Esophagus squamous epithelium (tissue), 4 donors: ENCODE measurements at regions not wholly inside any gene's neighbourhood (a gene's known extent, or its start where the extent isn't known, plus 50 kb on each side); places are given as distances from the start of the nearest gene placed in this dataset.

Experiments used
- POLR2A ChIP-seq, 4 donors: fragments of 450-650 bp; IDR thresholded peaks; one replicate each; pipeline ENCODE4 v1.6.1; 2017; ENCODE audit warnings: antibody characterized with exemption in 4 of 4, mild to moderate bottlenecking in 4 of 4, moderate library complexity in 3 of 4
- TF ChIP-seq, protein P1 (sequence below), 6 experiments: fragments of 450-650 bp in 4 of 6; fragments of 200-600 bp in 2 of 6; sonication (generic) in 2 of 6; IDR thresholded peaks; one replicate each; pipeline ENCODE4 v1.5.1; 2016 to 2019; ENCODE audit warnings: antibody characterized with exemption in 6 of 6, mild to moderate bottlenecking in 4 of 6, moderate library complexity in 4 of 6

- TF ChIP-seq, protein P1, sequence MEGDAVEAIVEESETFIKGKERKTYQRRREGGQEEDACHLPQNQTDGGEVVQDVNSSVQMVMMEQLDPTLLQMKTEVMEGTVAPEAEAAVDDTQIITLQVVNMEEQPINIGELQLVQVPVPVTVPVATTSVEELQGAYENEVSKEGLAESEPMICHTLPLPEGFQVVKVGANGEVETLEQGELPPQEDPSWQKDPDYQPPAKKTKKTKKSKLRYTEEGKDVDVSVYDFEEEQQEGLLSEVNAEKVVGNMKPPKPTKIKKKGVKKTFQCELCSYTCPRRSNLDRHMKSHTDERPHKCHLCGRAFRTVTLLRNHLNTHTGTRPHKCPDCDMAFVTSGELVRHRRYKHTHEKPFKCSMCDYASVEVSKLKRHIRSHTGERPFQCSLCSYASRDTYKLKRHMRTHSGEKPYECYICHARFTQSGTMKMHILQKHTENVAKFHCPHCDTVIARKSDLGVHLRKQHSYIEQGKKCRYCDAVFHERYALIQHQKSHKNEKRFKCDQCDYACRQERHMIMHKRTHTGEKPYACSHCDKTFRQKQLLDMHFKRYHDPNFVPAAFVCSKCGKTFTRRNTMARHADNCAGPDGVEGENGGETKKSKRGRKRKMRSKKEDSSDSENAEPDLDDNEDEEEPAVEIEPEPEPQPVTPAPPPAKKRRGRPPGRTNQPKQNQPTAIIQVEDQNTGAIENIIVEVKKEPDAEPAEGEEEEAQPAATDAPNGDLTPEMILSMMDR (IDR thresholded peaks at IDR 0.05) = no peak
- TF ChIP-seq POLR2A (IDR thresholded peaks at IDR 0.05) = no peak
Measured at GRCh38 chr6:98014442-98015201, 731.6 kb upstream of the MMS22L start.
